ENCODE measurements at regions not wholly inside any gene's neighbourhood (a gene's known extent, or its start where the extent isn't known, plus 50 kb on each side); places are given as distances from the start of the nearest gene placed in this dataset.

GRCh38 chr5:38207343-38207742 is 51.0 kb upstream of the EGFLAM start:
- DNase-seq: no peak

- DNase-seq: no peak
Observed at GRCh38 chr5:38202741-38203140, 55.6 kb upstream of the EGFLAM start.

GRCh38 chr5:38200872-38201557 is 57.3 kb upstream of the EGFLAM start:
- DNase-seq: no peak

- no peak for DNase-seq
Observed at GRCh38 chr5:38197118-38197517, 61.2 kb upstream of the EGFLAM start.

GRCh38 chr5:38193015-38193581 is 65.3 kb upstream of the EGFLAM start:
- DNase-seq: peak; percentile 45 to 82

- DNase-seq: no peak
Observed at GRCh38 chr5:38191693-38192092, 66.7 kb upstream of the EGFLAM start.

- no peak for DNase-seq
Observed at GRCh38 chr5:38190111-38190510, 68.2 kb upstream of the EGFLAM start.

- DNase-seq: no peak
Observed at GRCh38 chr5:38189081-38189504, 69.3 kb upstream of the EGFLAM start.

- DNase-seq: no peak
Observed at GRCh38 chr5:38188591-38188990, 69.8 kb upstream of the EGFLAM start.

- DNase-seq: no peak
Observed at GRCh38 chr5:38187532-38187931, 70.8 kb upstream of the EGFLAM start.

- DNase-seq: no peak
Observed at GRCh38 chr5:38184627-38185026, 73.7 kb upstream of the EGFLAM start.

- DNase-seq: no peak
Observed at GRCh38 chr5:38182991-38183390, 75.4 kb upstream of the EGFLAM start.

GRCh38 chr5:38168029-38168428 is 90.3 kb upstream of the EGFLAM start:
- DNase-seq: no peak

- DNase-seq: no peak
Observed at GRCh38 chr5:38167562-38167996, 90.8 kb upstream of the EGFLAM start.

GRCh38 chr5:38166832-38167231 is 91.5 kb upstream of the EGFLAM start:
- no peak for DNase-seq

- no peak for DNase-seq
Observed at GRCh38 chr5:38165435-38165834, 92.9 kb upstream of the EGFLAM start.

- no peak for DNase-seq
Observed at GRCh38 chr5:38164776-38165399, 93.5 kb upstream of the EGFLAM start.

GRCh38 chr5:38163636-38164237 is 94.6 kb upstream of the EGFLAM start:
- no peak for DNase-seq

- DNase-seq: no peak
Observed at GRCh38 chr5:38162625-38163024, 95.7 kb upstream of the EGFLAM start.

- no peak for DNase-seq
Observed at GRCh38 chr5:38157024-38157423, 101.3 kb upstream of the EGFLAM start.

GRCh38 chr5:38154615-38155204 is 103.6 kb upstream of the EGFLAM start:
- no peak for DNase-seq

GRCh38 chr5:38151878-38152277 is 106.5 kb upstream of the EGFLAM start:
- DNase-seq: no peak

GRCh38 chr5:38149815-38150195 is 108.6 kb upstream of the EGFLAM start:
- no peak for DNase-seq

All from Kasumi-1 (cell line).